GM21515 (cell line): ENCODE measurements at regions not wholly inside any gene's neighbourhood (a gene's known extent, or its start where the extent isn't known, plus 50 kb on each side); places are given as distances from the start of the nearest gene placed in this dataset.

Experiments
- ATAC-seq: cut with Tn5 transposase; IDR thresholded peaks from one replicate; pipeline ENCODE4 v1.9.1; 2021; ENCODE audit not compliant: unreplicated experiment

GRCh38 chr4:105092356-105092755 is 54.3 kb upstream of the TET2 start:
- ATAC-seq = no peak

GRCh38 chr4:105092768-105093167 is 53.9 kb upstream of the TET2 start:
- no peak for ATAC-seq

DNA sequence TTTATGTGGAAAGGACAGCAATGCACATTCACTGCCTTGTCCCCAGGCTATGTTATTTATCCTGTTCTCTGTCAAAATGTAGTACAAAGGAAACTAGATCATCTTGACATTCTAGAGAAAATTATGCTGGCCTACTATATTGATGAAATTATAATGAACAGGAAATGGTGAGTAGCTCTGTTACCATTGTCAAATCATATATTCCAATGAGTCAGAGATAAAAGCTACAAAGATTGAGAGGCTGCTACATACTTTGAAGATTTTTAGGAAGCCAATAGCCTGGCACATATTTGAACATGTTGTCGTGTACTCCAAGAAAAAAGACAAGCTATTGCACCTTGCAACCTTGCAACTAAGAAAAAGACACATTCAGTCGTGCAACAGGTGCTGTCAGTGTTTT is 52.7 kb upstream of the TET2 start:
- no peak for ATAC-seq
